ENCODE measurements at regions not wholly inside any gene's neighbourhood (a gene's known extent, or its start where the extent isn't known, plus 50 kb on each side); places are given as distances from the start of the nearest gene placed in this dataset.
A peak's percentile ranks its signal among the peaks of the same experiment; 100 is the strongest.
"Not testable (repeated sequence)": the region's sequence is repeated elsewhere in the genome, so short reads cannot be mapped to it uniquely, and the experiment has no call there.

DNA sequence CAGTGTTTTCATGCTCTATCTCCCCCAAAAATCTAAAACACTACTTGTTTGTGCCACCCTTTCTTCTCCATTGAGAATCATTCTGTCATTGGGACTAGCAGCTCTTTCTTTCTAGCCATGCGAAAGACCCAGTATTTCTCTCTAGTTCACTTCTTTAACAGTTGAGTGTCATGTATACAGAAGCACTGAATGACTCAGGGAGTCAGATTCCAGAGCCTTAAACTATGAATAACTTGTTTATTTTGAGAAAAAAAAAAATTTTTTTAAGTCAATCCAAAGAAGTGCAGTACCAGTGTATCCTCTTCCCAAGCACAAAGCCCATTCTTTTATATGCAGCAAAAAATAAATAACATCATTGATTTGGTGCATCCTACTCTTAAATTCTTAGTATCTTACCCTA lies 415.4 kb upstream of the GRAMD2B start:
- H3K27ac ChIP-seq (ENCODE audit: low read length), result no peak overlapping the region

DNA sequence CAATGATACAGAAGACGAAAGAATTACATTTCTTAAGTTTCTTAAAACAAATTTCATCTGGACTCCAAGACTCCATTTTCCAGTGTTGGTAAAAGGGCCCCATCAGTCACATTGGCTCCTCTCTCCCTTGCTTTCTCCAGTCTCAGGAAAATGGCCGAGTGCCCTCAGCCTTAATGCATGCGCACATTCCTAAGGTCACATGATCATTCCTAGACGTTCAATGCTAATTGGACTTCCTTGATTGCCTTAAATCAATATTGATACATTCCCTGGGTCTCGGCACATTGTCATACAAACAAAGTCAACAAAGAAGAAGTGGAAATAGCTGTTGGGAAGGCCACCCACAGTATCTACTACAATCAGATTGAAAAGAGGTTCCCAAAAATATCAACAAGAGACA lies 413.6 kb upstream of the GRAMD2B start:
- intact Hi-C loops (cut with micrococcal nuclease), result no loop called here
- Histone ChIP-seq H3K4me2 (ENCODE audit: low read length) (no peak overlapping the region), H3K9me3 (ENCODE audit: low read length) (no peaks in the 10 kb centered on the region), H3K9me2 (replicated peaks; ENCODE audit: low read length) (no peaks in the 10 kb centered on the region), H3K79me2 (ENCODE audit: low read length) (no peaks in the 10 kb centered on the region), H3K36me3 (ENCODE audit: low read depth, low read length) (no peaks in the 10 kb centered on the region), H2AFZ (ENCODE audit: low read length) (no peak overlapping the region), H3K4me1 (ENCODE audit: insufficient read depth, low read length) (no peaks in the 10 kb centered on the region), H4K20me1 (ENCODE audit: low read length) (no peaks in the 10 kb centered on the region), H3K4me3 (ENCODE audit: low read length) (no peak overlapping the region), H3K27ac (ENCODE audit: low read length) (no peak overlapping the region), H3F3A (ENCODE audit: low read length, unreplicated experiment) (no peaks in the 10 kb centered on the region), H3K27me3 (ENCODE audit: low read length) (no peaks in the 10 kb centered on the region), H3K9ac (ENCODE audit: low read length) (no peak overlapping the region)
- ChIA-PET CTCF (no interaction called here), POLR2A (ENCODE audit: unreplicated experiment) (no interaction called here)
- no peak for TF ChIP-seq EZH2phosphoT487 (IDR thresholded peaks at IDR 0.05; ENCODE audit: borderline replicate concordance, low read length)
- TF ChIP-seq, protein P1, sequence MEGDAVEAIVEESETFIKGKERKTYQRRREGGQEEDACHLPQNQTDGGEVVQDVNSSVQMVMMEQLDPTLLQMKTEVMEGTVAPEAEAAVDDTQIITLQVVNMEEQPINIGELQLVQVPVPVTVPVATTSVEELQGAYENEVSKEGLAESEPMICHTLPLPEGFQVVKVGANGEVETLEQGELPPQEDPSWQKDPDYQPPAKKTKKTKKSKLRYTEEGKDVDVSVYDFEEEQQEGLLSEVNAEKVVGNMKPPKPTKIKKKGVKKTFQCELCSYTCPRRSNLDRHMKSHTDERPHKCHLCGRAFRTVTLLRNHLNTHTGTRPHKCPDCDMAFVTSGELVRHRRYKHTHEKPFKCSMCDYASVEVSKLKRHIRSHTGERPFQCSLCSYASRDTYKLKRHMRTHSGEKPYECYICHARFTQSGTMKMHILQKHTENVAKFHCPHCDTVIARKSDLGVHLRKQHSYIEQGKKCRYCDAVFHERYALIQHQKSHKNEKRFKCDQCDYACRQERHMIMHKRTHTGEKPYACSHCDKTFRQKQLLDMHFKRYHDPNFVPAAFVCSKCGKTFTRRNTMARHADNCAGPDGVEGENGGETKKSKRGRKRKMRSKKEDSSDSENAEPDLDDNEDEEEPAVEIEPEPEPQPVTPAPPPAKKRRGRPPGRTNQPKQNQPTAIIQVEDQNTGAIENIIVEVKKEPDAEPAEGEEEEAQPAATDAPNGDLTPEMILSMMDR (conservative IDR thresholded peaks at IDR 0.05; ENCODE audit: low read depth, low read length), result no peak
- TF ChIP-seq EZH2 (IDR thresholded peaks at IDR 0.05; ENCODE audit: low read length, unreplicated experiment), result no peak
- no TSS peak for BruUV-seq (replicated peaks)
- no peak for DNase-seq
- no peak for ATAC-seq

More for the DNA sequence above, 415.4 kb upstream of the GRAMD2B start:
- Histone ChIP-seq H3K27me3 (ENCODE audit: low read length) (no peaks in the 10 kb centered on the region), H2AFZ (ENCODE audit: low read length) (no peak overlapping the region), H3K4me1 (ENCODE audit: insufficient read depth, low read length) (no peaks in the 10 kb centered on the region), H3K36me3 (ENCODE audit: low read depth, low read length) (no peaks in the 10 kb centered on the region), H3K79me2 (ENCODE audit: low read length) (no peaks in the 10 kb centered on the region), H3K4me3 (ENCODE audit: low read length) (no peak overlapping the region), H3K9ac (ENCODE audit: low read length) (no peak overlapping the region), H3K4me2 (ENCODE audit: low read length) (no peak overlapping the region), H3F3A (ENCODE audit: low read length, unreplicated experiment) (no peaks in the 10 kb centered on the region), H4K20me1 (ENCODE audit: low read length) (no peaks in the 10 kb centered on the region), H3K9me3 (ENCODE audit: low read length) (no peaks in the 10 kb centered on the region), H3K9me2 (replicated peaks; ENCODE audit: low read length) (no peaks in the 10 kb centered on the region)
- ChIA-PET CTCF (no interaction called here), POLR2A (ENCODE audit: unreplicated experiment) (no interaction called here)
- TF ChIP-seq EZH2phosphoT487 (IDR thresholded peaks at IDR 0.05; ENCODE audit: borderline replicate concordance, low read length), result no peak
- TF ChIP-seq EZH2 (IDR thresholded peaks at IDR 0.05; ENCODE audit: low read length, unreplicated experiment), result no peak
- TF ChIP-seq, protein P1 (conservative IDR thresholded peaks at IDR 0.05; ENCODE audit: low read depth, low read length), result no peak
- no TSS peak for BruUV-seq (replicated peaks)
- intact Hi-C loops (cut with micrococcal nuclease), result no loop called here
- ATAC-seq (peak; percentile 73), DNase-seq (no peak)

DNA sequence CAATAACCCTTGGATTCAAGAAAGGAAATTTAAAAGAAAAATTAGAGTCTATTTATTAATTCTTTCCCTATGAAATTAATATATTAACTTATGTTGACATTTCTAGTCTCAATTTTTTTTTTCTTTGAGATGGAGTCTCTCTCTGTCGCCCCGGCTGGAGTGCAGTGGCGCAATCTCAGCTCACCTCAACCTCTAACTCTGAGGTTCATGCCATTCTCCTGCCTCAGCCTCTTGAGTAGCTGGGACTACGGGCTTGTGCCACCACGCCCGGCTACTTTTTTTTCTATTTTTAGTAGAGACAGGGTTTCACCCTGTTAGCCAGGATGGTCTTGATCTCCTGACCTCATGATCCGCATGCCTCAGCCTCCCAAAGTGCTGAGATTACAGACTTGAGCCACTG lies 411.7 kb upstream of the GRAMD2B start:
- H3K36me3 ChIP-seq (ENCODE audit: low read depth, low read length); H2AFZ ChIP-seq (ENCODE audit: low read length); H3K4me2 ChIP-seq (ENCODE audit: low read length); CTCF ChIA-PET; H3K9me2 ChIP-seq (replicated peaks; ENCODE audit: low read length); H4K20me1 ChIP-seq (ENCODE audit: low read length); BruUV-seq (replicated peaks); POLR2A ChIA-PET (ENCODE audit: unreplicated experiment); H3F3A ChIP-seq (ENCODE audit: low read length, unreplicated experiment); H3K9me3 ChIP-seq (ENCODE audit: low read length); H3K27me3 ChIP-seq (ENCODE audit: low read length); H3K9ac ChIP-seq (ENCODE audit: low read length); DNase-seq; H3K4me1 ChIP-seq (ENCODE audit: insufficient read depth, low read length); ATAC-seq; H3K4me3 ChIP-seq (ENCODE audit: low read length); intact Hi-C loops (cut with micrococcal nuclease); H3K79me2 ChIP-seq (ENCODE audit: low read length); H3K27ac ChIP-seq (ENCODE audit: low read length): not testable (repeated sequence)
